CD4-positive, alpha-beta T cell treated with Interleukin-1 beta for 1 hour (primary cell): ENCODE measurements at regions not wholly inside any gene's neighbourhood (a gene's known extent, or its start where the extent isn't known, plus 50 kb on each side); places are given as distances from the start of the nearest gene placed in this dataset.

Source experiments
- DNase-seq, 2 donors: peaks; one replicate each; pipeline ENCODE4 v3.0.0-alpha.2; 2020 to 2022

- no peak for DNase-seq
These were observed 98.0 kb downstream of the ARL4A start for GRCh38 chr7:12785473-12785872.

GRCh38 chr7:12786494-12786893 lies 99.1 kb downstream of the ARL4A start:
- DNase-seq: no peak

GRCh38 chr7:12788171-12788570 lies 100.7 kb downstream of the ARL4A start:
- DNase-seq: no peak

GRCh38 chr7:12788591-12788990 lies 101.2 kb downstream of the ARL4A start:
- no peak for DNase-seq

- DNase-seq: no peak
These were observed 107.4 kb downstream of the ARL4A start for GRCh38 chr7:12794722-12795302.

- no peak for DNase-seq
These were observed 109.1 kb downstream of the ARL4A start for GRCh38 chr7:12796397-12797127.

- DNase-seq: no peak
These were observed 113.1 kb downstream of the ARL4A start for GRCh38 chr7:12800486-12800885.

- DNase-seq: no peak
These were observed 113.7 kb downstream of the ARL4A start for GRCh38 chr7:12801107-12801506.

GRCh38 chr7:12802070-12802469 lies 114.6 kb downstream of the ARL4A start:
- DNase-seq: no peak

- DNase-seq: no peak
These were observed 116.1 kb downstream of the ARL4A start for GRCh38 chr7:12803542-12803941.

- DNase-seq: no peak
These were observed 118.1 kb downstream of the ARL4A start for GRCh38 chr7:12805518-12805928.

- no peak for DNase-seq
These were observed 118.5 kb downstream of the ARL4A start for GRCh38 chr7:12805957-12806356.

GRCh38 chr7:12809476-12809875 lies 122.0 kb downstream of the ARL4A start:
- no peak for DNase-seq

- no peak for DNase-seq
These were observed 124.7 kb downstream of the ARL4A start for GRCh38 chr7:12812111-12812510.

- no peak for DNase-seq
These were observed 126.7 kb downstream of the ARL4A start for GRCh38 chr7:12814107-12814506.

GRCh38 chr7:12814828-12815227 lies 127.4 kb downstream of the ARL4A start:
- DNase-seq: no peak

GRCh38 chr7:12815426-12815825 lies 128.0 kb downstream of the ARL4A start:
- DNase-seq: no peak

GRCh38 chr7:12815871-12816270 lies 128.4 kb downstream of the ARL4A start:
- DNase-seq: no peak

GRCh38 chr7:12820777-12821176 lies 133.3 kb downstream of the ARL4A start:
- DNase-seq: no peak

GRCh38 chr7:12821746-12822145 lies 134.3 kb downstream of the ARL4A start:
- no peak for DNase-seq

GRCh38 chr7:12826079-12826478 lies 138.6 kb downstream of the ARL4A start:
- DNase-seq: no peak

GRCh38 chr7:12827219-12827821 lies 139.9 kb downstream of the ARL4A start:
- no peak for DNase-seq

- DNase-seq: no peak
These were observed 140.5 kb downstream of the ARL4A start for GRCh38 chr7:12827920-12828319.

- no peak for DNase-seq
These were observed 143.6 kb downstream of the ARL4A start for GRCh38 chr7:12831024-12831423.
